Jurkat, Clone E6-1 (cell line): ENCODE measurements at regions not wholly inside any gene's neighbourhood (a gene's known extent, or its start where the extent isn't known, plus 50 kb on each side); places are given as distances from the start of the nearest gene placed in this dataset.

Experiments used
- DNase-seq: peaks from one replicate; pipeline ENCODE4 v3.0.0-alpha.2; 2011; ENCODE audit warnings: low read depth, low spot score
- H3K4me3 ChIP-seq: 2 replicates; pipeline ENCODE4 v1.5.1; 2011; ENCODE audit warnings: mild to moderate bottlenecking, low read length, control low read depth, moderate library complexity

DNA sequence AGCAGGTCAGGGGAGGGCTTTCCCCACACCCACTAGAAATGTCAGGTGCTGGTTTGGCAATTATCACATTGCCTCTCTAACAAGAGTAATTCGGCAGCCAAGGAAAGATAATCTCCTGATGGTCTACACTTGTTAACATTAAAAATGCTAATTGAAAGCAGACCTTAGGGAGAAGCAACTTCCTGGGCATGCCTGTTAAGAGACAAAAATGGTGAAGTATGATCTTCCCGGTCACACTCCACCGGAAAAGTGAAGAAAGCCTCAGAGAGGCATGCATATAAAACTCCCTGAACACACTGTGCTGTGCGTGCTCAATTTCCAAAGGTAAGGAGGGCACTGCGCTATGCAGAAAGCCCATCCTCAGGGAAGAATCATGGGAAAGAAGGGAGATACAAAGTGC is 244.3 kb downstream of the FAM170A start:
- H3K4me3 ChIP-seq = no peak overlapping the region
- no peak for DNase-seq

DNA sequence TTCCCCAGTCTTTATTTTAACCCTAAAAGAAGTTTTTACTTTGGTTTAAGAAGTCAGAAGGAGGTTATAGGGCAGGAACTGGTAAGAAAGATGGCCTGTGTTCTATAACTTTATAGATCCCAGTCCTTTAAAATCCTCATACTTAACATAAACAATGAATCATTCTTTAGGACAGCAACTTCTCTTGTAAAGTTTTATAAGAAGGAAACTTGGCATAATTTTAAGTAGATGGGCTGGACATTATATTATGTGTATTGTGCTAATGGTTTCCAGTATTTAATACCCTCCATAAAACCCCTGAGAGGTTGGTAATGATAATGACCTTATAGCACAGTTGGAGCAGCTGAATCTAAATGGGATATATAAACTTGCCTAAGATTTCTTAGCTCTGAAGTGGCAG is 247.2 kb downstream of the FAM170A start:
- DNase-seq = no peak
- H3K4me3 ChIP-seq = no peak overlapping the region

DNA sequence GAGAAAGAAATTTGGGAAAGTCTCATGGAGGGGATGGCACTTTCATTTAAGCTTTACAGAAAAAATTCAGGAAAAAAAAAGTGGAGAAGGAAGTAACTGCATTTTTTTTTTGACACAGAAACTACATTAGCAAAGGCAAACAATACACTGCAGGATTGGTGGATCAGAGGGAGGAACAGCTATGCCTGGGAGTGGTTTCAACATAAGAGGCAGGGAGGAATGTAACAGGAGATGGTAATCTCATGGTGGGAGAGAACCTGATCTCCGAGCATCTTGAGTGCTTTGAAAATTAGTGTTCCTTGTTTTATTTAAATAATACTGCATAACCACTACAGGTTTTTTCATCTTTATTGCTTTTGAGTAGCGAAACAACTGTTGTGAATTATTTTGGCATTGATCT is 249.4 kb downstream of the FAM170A start:
- no peak for DNase-seq
- no peak overlapping the region for H3K4me3 ChIP-seq

DNA sequence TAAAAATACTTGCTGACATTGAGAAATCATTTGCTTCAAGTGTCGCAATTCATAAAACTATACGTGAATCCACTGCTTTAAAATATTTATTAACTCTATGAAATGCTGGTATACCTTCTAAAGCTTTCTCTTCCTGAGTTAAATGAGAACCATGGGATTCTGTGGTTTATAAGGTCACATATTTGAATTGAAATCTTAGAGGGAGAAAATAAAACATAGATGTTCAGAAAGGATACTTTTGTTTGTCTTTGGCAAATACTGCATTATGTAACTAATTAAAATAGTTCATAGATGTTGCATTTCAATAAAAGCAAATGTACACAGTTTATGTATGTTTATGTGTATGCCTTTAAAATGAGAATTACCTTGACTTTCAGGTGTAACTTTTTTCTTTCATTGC is 250.1 kb downstream of the FAM170A start:
- DNase-seq = no peak
- no peak overlapping the region for H3K4me3 ChIP-seq

DNA sequence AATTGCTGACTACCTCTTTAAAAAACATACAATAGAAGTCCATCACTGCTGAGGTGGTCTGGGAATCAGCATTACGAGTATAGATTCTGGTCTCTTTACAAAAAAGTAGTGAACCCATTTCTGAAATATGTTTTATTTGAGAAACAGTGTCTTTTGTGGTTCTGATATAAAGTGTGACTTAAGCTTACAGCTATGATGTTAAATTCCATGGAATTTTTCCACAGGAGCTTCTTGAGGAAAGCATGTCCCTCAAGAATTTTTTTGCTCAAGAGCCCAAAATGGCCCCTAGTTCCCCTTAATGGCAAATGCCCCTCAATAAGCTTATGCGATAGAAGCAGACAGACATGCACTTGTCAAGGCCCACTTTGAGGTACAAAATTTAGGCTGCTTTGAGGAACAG is 265.7 kb downstream of the FAM170A start:
- no peak overlapping the region for H3K4me3 ChIP-seq
- DNase-seq = no peak

DNA sequence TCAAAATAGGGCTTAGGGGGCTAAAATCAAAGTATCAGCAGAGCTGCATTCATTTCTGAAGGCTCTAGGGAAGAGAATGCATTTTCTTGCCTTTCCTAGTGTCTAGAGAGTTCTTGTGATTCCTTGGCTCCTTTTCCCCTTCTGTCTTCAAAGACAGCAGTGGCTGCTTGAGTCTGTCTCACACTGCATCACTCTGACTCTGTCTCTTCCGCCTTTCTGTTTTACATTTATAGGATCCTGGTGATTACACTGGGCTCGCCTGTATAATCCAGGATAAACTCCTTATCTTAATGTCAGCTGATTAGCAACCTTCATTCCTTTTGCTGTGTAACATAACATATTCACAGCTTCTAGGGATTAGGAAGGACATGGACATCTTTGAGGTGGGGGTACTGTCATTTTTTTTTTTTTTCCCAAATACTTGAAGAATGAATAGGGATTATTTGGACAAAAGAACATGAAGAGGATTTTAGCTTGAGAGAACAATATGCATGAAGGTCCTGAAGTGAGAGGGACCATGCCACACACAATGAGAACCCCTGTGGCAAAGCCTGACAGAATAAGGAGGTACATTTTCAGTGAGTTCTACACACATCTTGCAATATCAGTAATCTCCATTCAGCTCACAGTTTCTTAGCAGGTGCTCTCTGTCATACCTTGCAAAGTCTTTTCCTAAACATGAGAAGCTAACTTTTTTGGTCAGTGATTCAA is 267.6 kb downstream of the FAM170A start:
- no peak for DNase-seq
- H3K4me3 ChIP-seq = no peak overlapping the region

DNA sequence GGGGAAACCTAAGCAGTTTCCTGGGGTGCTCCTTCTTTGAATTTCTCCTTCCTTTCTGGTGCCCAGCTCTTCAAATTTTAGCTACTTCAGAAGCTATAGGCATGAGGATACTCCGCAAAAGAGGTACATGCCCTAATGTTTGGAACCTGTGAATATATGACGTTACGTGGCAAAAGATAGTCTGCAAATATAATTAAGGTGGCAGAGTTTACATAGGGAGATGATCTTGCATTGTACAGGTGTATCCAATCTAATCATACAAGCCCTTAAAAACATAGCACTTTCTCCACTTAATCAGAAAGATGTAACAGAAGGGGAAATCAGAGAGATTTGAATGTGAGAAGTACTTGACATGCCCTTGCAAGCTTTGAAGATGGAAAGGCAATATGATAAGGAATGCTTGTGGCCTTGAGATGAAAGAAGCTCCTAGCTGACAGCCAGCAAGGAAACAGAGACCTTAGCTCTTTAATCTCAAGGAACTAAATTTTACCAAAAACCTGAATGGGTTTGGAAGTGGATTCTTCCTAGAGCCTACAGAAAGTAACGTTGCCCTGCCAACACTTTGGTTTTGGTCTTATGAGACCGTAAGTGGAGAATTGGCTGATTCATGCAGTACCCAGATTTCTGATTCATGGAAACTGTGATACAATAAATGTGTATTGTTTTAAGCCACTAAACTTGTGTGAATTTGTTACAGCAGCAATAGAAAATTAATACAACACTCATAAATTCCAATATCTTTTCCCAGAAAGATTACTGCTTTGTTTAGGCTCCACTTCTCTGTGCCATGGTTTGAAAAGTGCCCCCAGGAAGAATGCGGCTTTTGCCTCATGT is 268.4 kb downstream of the FAM170A start:
- H3K4me3 ChIP-seq = no peak overlapping the region
- no peak for DNase-seq

DNA sequence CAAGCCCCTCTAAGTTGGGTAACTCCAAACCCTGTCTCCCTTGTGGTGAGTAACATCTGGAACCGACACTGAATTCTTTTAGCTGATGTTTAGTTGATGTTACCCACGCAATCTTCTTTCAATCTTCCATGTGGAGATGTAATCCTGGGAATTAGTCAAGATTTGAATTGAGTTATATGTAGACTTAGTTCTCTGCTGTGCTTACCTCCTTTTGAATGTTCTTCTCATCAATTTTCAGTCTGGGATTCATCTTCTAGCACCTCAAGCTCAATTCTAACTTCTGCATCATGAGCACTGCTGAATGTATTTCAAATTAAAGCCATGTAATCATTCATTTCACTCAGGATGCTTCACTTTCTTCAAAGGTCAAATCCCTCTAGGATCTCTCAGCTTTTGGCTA is 270.6 kb downstream of the FAM170A start:
- DNase-seq = no peak

DNA sequence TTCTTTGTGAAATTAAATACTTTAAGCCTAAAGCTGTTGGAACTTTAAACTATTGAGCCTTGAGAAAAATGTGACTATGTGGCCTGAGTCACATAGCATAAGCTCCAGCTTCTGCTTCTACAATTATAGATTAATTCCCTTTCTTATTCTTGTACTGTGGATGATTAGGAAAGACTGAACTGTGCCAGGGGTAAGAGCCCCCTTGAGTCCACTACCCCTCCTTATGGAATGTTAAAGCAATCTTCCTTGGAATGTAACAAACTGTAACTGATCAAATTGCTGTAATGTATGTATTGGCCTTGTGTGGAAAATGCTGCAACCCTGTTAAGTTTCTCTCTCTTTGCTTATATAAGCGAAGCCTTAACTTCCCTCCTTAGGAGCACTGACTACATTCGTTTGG is 273.2 kb downstream of the FAM170A start:
- no peak overlapping the region for H3K4me3 ChIP-seq
- no peak for DNase-seq

More for the DNA sequence above, 270.6 kb downstream of the FAM170A start:
- H3K4me3 ChIP-seq = no peak overlapping the region

DNA sequence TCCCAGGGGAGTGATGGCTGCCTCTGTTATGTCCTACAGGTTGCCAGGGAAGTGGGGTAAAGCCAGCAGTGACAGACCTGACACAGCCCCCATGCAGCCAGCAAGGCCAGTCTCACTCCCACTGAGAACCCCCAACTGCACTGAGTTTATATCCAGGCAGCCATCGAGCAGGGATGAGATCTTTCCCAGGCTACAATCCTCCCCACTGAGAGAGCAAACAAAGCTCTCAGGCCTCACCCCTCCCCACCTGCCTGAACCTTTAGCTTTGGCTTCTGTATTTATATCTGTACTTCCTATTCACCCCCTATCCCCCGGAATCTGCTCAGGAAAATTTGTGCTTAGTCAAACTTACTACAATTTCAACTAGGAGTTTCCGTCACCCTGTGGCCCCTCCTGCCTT is 284.1 kb downstream of the FAM170A start:
- H3K4me3 ChIP-seq = no peak overlapping the region
- no peak for DNase-seq

DNA sequence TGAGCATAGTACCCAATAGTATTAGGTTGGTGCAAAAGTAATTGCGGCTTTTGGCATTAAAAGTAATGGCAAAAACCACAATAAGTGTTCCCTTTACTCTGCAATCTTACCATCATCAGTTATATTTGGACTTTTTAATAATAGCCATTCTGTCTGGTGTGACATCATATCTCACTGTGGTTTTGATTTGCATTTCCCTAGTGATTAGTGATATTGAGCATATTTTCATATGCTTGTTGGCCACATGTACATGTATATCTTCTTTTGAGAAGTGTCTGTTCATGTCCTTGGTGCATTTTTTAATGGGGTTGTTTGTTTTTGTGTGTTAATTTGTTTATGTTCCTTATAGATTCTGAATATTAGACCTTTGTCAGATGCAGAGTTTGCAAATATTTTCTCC is 289.9 kb downstream of the FAM170A start:
- H3K4me3 ChIP-seq = no peak overlapping the region
- no peak for DNase-seq

DNA sequence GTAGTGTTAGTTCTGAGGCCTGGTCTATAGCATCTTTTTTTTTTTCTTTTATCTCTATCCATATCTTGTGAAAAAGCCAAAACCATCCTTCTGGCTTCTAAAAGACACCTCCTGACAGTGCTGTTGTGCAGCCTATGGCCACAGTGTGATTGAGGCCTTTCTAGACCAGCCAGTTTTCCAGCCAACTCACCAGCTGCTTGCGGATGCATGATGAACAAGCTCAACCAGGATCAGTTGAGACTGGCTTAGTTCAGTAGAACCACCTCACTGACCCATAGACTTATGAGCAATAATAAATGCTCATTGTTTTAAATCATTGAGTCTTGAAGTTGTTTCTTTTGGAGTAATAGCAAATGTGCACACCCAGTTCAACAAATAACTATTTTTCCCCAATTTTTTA is 296.9 kb downstream of the FAM170A start:
- DNase-seq = no peak
- no peak overlapping the region for H3K4me3 ChIP-seq

DNA sequence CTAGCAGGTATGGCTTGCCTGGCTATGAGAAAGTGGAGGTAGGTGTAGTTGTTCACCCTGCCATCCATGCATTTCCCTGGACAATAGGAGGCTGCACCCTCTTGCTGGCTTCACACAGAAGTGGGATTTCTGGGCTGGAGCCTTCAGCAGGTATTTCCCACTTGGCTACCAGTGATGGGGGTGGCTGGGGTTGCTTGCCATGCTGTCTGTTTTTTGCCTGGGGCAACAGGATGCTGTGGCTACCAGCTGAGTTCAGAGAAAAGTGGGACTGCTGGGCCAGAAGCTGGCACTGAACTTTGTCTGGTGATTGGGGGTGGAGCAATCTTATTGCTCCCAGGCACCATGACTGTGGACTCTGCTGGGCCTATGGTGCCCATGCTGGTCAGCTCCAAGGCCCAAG is 299.6 kb downstream of the FAM170A start:
- DNase-seq = no peak
- H3K4me3 ChIP-seq = no peak overlapping the region

DNA sequence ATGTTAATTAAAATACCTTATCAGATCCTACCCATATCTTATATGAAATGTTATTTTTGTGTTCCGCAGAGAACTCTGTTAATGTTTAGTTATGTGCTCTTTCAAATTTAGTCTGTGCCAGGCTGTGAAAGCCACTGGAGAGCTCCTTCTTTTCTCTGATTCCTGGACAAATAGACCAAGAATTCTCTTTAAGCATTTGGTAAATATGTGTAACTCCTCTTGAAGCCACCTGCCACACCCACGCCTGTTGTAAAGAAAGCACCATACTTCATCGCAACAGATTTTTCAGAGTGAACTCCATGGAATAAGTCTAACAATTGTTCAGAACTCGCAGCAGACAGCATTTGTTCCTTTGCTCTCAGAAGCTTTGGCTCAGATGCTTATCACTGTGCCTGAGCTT is 301.1 kb downstream of the FAM170A start:
- H3K4me3 ChIP-seq = no peak overlapping the region
- DNase-seq = no peak

DNA sequence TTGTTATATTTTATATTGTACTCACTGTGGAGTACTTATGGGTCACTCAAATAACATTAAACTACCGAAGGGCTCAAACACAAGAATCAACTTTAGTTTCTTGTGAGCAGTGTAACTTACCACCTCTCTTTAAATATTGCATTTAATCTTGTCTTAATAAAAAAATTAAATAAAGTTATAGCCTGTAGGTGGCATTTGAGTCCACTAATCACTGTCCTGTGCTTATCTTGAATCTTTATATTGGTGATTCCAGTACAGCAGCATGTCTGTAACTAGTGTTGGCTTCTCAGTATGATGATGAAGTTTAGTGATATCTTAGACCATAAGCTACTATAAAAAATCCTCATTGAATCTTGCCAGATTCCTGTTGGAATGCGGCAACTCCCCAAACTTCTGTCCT is 313.8 kb downstream of the FAM170A start:
- DNase-seq = no peak
- H3K4me3 ChIP-seq = no peak overlapping the region

DNA sequence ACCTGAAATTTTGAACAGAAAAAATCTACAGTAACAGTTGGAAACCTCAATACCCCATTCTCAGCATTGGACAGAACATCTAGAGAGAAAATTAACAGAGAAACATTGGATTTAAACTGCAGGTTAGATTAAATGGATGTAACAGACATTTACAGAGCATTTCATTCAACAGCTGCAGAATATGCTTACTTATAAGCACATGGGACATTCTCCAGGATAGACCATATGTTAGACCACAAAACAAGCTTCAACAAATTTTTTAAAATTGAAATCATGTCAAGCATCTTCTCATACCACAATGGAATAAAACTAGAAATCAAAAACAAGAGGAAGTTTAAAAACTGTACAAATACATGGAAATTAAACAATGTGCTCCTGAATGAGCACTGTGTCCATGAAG is 316.3 kb downstream of the FAM170A start:
- DNase-seq = no peak
- no peak overlapping the region for H3K4me3 ChIP-seq

DNA sequence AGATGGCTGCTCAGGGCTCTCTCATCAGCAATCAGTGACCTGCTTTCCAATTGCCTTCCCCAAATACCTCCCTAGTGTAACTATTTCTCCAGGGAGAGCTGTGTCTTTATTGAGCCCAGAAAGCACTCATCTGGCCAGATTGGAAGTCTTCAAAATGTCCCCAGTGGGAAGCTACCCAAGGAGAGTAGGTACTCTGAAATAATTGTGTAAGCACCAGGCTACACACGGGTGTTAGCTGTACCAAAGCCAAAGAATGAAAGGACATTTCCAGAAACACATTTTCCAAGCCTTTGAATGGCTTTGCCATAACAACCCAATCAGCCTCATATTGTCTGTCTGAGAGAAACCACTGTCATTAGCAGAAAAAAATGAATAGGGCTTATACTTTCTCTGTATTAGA is 318.8 kb downstream of the FAM170A start:
- no peak overlapping the region for H3K4me3 ChIP-seq
- DNase-seq = no peak

DNA sequence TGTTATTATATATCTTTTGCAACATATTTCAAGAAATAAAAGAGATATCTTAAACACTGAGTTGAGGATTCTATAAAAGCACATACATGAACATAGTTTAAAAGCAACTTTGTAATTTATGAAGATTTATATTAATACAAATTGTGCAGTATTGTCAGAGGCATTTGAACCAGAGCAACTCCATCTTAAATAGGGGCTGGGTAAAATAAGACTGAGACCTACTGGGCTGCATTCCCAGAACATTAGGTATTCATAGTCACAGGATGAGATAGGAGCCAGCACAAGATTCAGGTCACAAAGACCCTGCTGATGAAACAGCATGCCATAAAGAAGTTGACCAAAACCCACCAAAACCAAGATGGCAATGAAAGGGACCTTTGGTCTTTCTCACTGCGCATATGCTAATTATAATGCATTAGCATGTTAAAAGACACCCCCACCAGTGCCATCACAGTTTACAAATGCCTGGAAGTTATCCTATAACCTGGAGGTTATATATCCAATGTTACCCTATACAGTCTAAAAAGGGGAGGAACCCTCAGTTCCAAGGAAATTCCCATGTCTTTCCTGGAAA is 320.2 kb downstream of the FAM170A start:
- H3K4me3 ChIP-seq = no peak overlapping the region
- no peak for DNase-seq

DNA sequence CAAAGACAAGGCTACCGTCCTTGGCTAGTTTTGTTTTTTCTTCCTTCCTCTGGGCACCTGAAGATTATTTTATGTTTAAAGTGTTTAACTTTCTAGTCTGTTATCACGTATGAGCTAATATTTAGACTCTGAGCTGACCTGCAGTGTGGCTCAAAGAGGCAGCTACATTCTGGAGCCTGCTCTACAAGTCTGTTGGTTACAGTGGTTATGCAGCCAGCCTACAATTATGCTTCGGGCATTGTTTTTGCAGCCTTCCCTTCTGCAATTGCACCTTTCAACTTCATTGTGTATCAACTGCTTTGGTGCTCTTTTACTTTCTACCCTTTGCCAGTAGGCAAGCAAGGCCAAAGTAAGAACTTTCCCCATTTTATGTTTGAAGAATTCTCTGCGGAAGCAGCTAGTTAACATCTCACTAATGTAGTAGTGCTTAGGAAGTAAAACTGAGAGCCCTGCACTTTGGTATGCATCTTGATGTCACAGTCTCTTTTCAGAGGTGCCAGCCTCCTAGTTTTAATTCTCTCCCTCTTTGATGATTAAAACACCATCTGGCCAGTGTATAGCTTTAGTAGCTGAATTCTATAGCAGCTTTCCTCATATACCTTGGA is 322.1 kb downstream of the FAM170A start:
- no peak overlapping the region for H3K4me3 ChIP-seq
- DNase-seq = no peak

DNA sequence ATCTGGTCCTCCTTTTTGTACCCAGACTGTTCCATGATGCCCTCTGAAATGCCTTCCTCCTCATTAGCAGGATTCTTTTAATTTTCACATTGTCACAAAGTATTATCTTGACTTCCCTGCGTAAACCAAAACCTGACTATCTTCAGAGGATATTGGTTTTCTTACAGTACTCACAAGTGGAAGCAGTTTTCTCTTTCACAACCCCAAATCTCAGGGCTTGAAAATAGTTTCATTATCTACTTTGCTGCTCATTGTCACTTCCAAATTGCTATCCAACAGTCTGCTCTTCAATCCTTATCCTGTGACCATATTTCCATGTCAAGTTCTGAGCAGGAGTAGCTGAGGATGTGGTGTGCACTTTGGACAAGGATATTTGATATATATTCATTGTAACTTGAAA is 324.1 kb downstream of the FAM170A start:
- DNase-seq = no peak

More for the DNA sequence above, 324.1 kb downstream of the FAM170A start:
- no peak overlapping the region for H3K4me3 ChIP-seq
